Suprapubic skin (tissue), 4 donors: ENCODE measurements at regions not wholly inside any gene's neighbourhood (a gene's known extent, or its start where the extent isn't known, plus 50 kb on each side); places are given as distances from the start of the nearest gene placed in this dataset.

Experiments used
- CTCF ChIP-seq, 2 donors: fragments of 200-600 bp in 1 of 2; fragments of 450-650 bp in 1 of 2; sonication (generic) in 1 of 2; IDR thresholded peaks; one replicate each; pipeline ENCODE4 v1.5.1; 2016 to 2019; ENCODE audit warnings: antibody characterized with exemption in 2 of 2, mild to moderate bottlenecking in 1 of 2, moderate library complexity in 1 of 2
- EP300 ChIP-seq: sonication (generic); formaldehyde crosslinking; IDR thresholded peaks from one replicate; pipeline ENCODE4 v1.6.1; 2017; ENCODE audit warnings: antibody characterized with exemption
- POLR2A ChIP-seq, 2 donors: fragments of 450-650 bp; IDR thresholded peaks; one replicate each; pipeline ENCODE4 v1.6.1; 2017; ENCODE audit warnings: antibody characterized with exemption in 2 of 2, mild to moderate bottlenecking in 2 of 2, moderate library complexity in 2 of 2
- POLR2AphosphoS5 ChIP-seq, 3 donors: sonication (generic); formaldehyde crosslinking; IDR thresholded peaks; one replicate each; pipeline ENCODE4 v1.6.1; 2017; ENCODE audit warnings: antibody characterized with exemption in 3 of 3

- TF ChIP-seq POLR2A (IDR thresholded peaks at IDR 0.05): no peak
- TF ChIP-seq EP300: no peak
- no peak for TF ChIP-seq CTCF (IDR thresholded peaks at IDR 0.05)
- no peak for TF ChIP-seq POLR2AphosphoS5 (IDR thresholded peaks at IDR 0.05)
Observed at GRCh38 chr12:58166643-58167042, 225.3 kb downstream of the ATP23 start.
